ENCODE measurements at regions not wholly inside any gene's neighbourhood (a gene's known extent, or its start where the extent isn't known, plus 50 kb on each side); places are given as distances from the start of the nearest gene placed in this dataset.

GRCh38 chr3:31423482-31423881 lies 109.2 kb upstream of the STT3B start:
- TF ChIP-seq CTCF (IDR thresholded peaks at IDR 0.05) = no peak
- TF ChIP-seq EP300 (IDR thresholded peaks at IDR 0.05) = no peak
- TF ChIP-seq POLR2AphosphoS5 (IDR thresholded peaks at IDR 0.05) = no peak
- TF ChIP-seq POLR2A (IDR thresholded peaks at IDR 0.05) = no peak

All from stomach (tissue), 4 donors.